Spleen (tissue), 11 donors: ENCODE measurements at regions not wholly inside any gene's neighbourhood (a gene's known extent, or its start where the extent isn't known, plus 50 kb on each side); places are given as distances from the start of the nearest gene placed in this dataset.

ENCODE experiments used
- DNase-seq: peaks from one replicate; pipeline ENCODE4 v3.0.0-alpha.2; 2020
- H3K27ac ChIP-seq, 8 donors: fragments of 200-600 bp; sonication (generic) in 7 of 8; 1 replicate in 4 of 8; 2 replicates in 4 of 8; pipeline versions ENCODE4 v1.5.0 to v1.8.0; 2016 to 2021; ENCODE audit warnings: inconsistent platforms in 4 of 8, mild to moderate bottlenecking in 4 of 8, moderate library complexity in 1 of 8
- H3K27me3 ChIP-seq, 7 donors: fragments of 200-600 bp; sonication (generic) in 6 of 7; replicated peaks in 1 of 7; 1 replicate in 4 of 7; 2 replicates in 3 of 7; pipeline versions ENCODE4 v1.5.0 to v1.8.0; 2016 to 2021; ENCODE audit warnings: inconsistent platforms in 3 of 7, mild to moderate bottlenecking in 1 of 7
- H3K36me3 ChIP-seq, 6 donors: fragments of 200-600 bp; sonication (generic) in 5 of 6; 1 replicate in 4 of 6; 2 replicates in 2 of 6; pipeline versions ENCODE4 v1.5.0 to v1.8.0; 2016 to 2021; ENCODE audit warnings: inconsistent platforms in 2 of 6
- H3K4me1 ChIP-seq, 6 donors: fragments of 200-600 bp; sonication (generic) in 5 of 6; 1 replicate in 3 of 6; 2 replicates in 3 of 6; pipeline versions ENCODE4 v1.5.0 to v1.8.0; 2016 to 2021; ENCODE audit warnings: inconsistent platforms in 3 of 6
- H3K4me3 ChIP-seq, 8 donors: fragments of 200-600 bp; sonication (generic) in 7 of 8; 1 replicate in 4 of 8; 2 replicates in 4 of 8; pipeline versions ENCODE4 v1.5.0 to v1.8.0; 2016 to 2021; ENCODE audit warnings: inconsistent platforms in 4 of 8, mild to moderate bottlenecking in 4 of 8, moderate library complexity in 2 of 8
- H3K9me3 ChIP-seq, 8 donors: fragments of 200-600 bp; sonication (generic) in 7 of 8; 1 replicate in 4 of 8; 2 replicates in 4 of 8; pipeline versions ENCODE4 v1.5.0 to v1.8.0; 2016 to 2021; ENCODE audit warnings: inconsistent platforms in 4 of 8
- POLR2A ChIP-seq, 3 donors: fragments of 450-650 bp; IDR thresholded peaks; one replicate each; pipeline ENCODE4 v1.5.1; 2017; ENCODE audit warnings: antibody characterized with exemption in 3 of 3, mild to moderate bottlenecking in 1 of 3
- POLR2AphosphoS5 ChIP-seq, 3 donors: sonication (generic); formaldehyde crosslinking; IDR thresholded peaks; one replicate each; pipeline ENCODE4 v1.5.1; 2017; ENCODE audit warnings: antibody characterized with exemption in 3 of 3
- WGBS, 5 donors: extraction: QIAGEN DNeasy Blood & Tissue Kit in 3 of 5; methylation state at CpG; one replicate each; pipeline versions ENCODE4 v1.1.5 to v1.1.7; 2013 to 2018; 5-methylcytosine and 5-hydroxymethylcytosine counted together
- intact Hi-C: fragments of 100-400 bp; cut with DNase I; formaldehyde crosslinking; loops from one replicate; pipeline ENCODE4 v1.15.0; 2023; ENCODE audit warnings: low total_unique reads
- TF ChIP-seq, protein P1 (sequence below), 11 experiments: fragments of 200-600 bp in 7 of 11; fragments of 450-650 bp in 4 of 11; sonication (generic) in 4 of 11; IDR thresholded peaks in 8 of 11; conservative IDR thresholded peaks in 3 of 11; 1 replicate in 7 of 11; 2 replicates in 4 of 11; pipeline versions ENCODE4 v1.4.0 to v1.8.0; 2016 to 2021; ENCODE audit warnings: antibody characterized with exemption in 11 of 11, inconsistent platforms in 4 of 11, mild to moderate bottlenecking in 1 of 11
- donor health status: healthy with polysubstance abuse.
- donor health status: DM: no; HTN: no; CAD: no; lungs with moderate emphysema.
- donor health status: DM: no; HTN: no; CAD: no.
- donor health status: Bipolar disorder and iron deficiency.
- donor health status: healthy.
- donor health status: DM: no; HTN: no; CAD: no.
- donor health status: DM: yes; HTN: yes; CAD: no.

DNA sequence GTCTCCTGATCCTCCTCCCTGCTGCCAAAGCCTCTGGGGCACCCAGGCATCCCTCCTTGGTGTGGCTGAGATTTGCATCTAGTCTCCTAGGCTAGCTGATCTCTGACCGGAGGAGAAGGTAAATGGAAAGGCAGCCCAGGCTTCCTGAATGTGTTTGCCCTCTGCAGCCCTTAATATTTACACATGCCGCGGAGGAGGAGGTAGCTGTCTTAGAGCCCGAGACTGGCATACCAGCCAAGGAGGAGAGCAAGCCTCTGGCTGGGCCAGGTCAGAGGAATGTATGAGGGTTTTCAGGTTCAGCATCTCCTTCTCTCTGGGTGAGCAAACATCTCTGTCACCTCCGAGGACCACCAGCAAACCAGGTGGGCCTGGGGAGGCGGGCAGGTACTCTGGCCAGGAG is 86.0 kb upstream of the GRIK3 start:
- WGBS, 5 donors, result 73 to 85% (median 79%) methylated on average over 6 of the region's 6 CpGs
- no peak overlapping the region for H3K27ac ChIP-seq
- no peak overlapping the region for H3K4me3 ChIP-seq
- peaks cover 0 to 11% (median 6%) of the 10 kb centered on the region in 8 donors for H3K9me3 ChIP-seq
- H3K27me3 ChIP-seq, result peaks cover 0 to 25% (median 0%) of the 10 kb centered on the region in 7 donors
- peak; percentile 24 for DNase-seq
- no peaks in the 10 kb centered on the region for H3K36me3 ChIP-seq
- H3K4me1 ChIP-seq, result no peaks in the 10 kb centered on the region
- TF ChIP-seq, protein P1, sequence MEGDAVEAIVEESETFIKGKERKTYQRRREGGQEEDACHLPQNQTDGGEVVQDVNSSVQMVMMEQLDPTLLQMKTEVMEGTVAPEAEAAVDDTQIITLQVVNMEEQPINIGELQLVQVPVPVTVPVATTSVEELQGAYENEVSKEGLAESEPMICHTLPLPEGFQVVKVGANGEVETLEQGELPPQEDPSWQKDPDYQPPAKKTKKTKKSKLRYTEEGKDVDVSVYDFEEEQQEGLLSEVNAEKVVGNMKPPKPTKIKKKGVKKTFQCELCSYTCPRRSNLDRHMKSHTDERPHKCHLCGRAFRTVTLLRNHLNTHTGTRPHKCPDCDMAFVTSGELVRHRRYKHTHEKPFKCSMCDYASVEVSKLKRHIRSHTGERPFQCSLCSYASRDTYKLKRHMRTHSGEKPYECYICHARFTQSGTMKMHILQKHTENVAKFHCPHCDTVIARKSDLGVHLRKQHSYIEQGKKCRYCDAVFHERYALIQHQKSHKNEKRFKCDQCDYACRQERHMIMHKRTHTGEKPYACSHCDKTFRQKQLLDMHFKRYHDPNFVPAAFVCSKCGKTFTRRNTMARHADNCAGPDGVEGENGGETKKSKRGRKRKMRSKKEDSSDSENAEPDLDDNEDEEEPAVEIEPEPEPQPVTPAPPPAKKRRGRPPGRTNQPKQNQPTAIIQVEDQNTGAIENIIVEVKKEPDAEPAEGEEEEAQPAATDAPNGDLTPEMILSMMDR (IDR thresholded peaks at IDR 0.05 in 8 of 11, conservative IDR thresholded peaks at IDR 0.05 in 3 of 11), result no peak
- TF ChIP-seq POLR2A (IDR thresholded peaks at IDR 0.05) (no peak), POLR2AphosphoS5 (IDR thresholded peaks at IDR 0.05) (no peak)
- intact Hi-C loops, result no loop called here

- peaks cover 0 to 11% (median 6%) of the 10 kb centered on the region in 8 donors for H3K9me3 ChIP-seq
- intact Hi-C loops, result no loop called here
- no peak for DNase-seq
- H3K27ac ChIP-seq, result no peak overlapping the region
- H3K36me3 ChIP-seq, result no peaks in the 10 kb centered on the region
- no peaks in the 10 kb centered on the region for H3K4me1 ChIP-seq
- H3K27me3 ChIP-seq, result peaks cover 0 to 44% (median 0%) of the 10 kb centered on the region in 7 donors
- TF ChIP-seq POLR2A (IDR thresholded peaks at IDR 0.05) (no peak), POLR2AphosphoS5 (IDR thresholded peaks at IDR 0.05) (no peak)
- TF ChIP-seq, protein P1 (IDR thresholded peaks at IDR 0.05 in 8 of 11, conservative IDR thresholded peaks at IDR 0.05 in 3 of 11), result no peak
- no peak overlapping the region for H3K4me3 ChIP-seq
- 60 to 69% (median 68%) methylated on average over 9 of the region's 9 CpGs for WGBS, 5 donors
These were observed 89.2 kb upstream of the GRIK3 start for GRCh38 chr1:37123276-37124115.

DNA sequence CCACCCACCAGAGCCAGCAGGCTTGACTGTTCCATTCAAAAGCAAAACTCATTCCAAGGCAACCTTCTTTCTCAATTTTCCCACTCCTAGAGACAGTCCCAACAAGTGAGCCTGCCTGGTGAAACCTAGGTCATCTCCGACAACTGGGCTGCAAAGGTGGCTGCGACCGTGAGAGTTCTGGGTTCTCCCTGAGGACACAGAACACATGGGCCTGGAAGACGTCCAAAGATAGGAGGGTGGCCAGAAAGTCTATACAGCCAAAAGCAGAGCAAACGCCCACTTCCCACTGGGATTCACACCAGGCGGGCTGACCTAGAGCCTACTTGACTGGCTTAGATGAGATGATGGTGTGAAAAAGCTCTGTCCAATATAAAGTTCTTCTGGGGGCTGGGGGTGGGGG is 90.2 kb upstream of the GRIK3 start:
- DNase-seq, result no peak
- WGBS, 5 donors, result 70 to 86% (median 82%) methylated on average over 6 of the region's 6 CpGs
- Histone ChIP-seq H3K4me1 (no peaks in the 10 kb centered on the region), H3K36me3 (no peaks in the 10 kb centered on the region), H3K9me3 (peaks cover 0 to 11% (median 6%) of the 10 kb centered on the region in 8 donors), H3K4me3 (no peak overlapping the region), H3K27me3 (peaks cover 0 to 41% (median 0%) of the 10 kb centered on the region in 7 donors), H3K27ac (no peak overlapping the region)
- intact Hi-C loops, result no loop called here
- TF ChIP-seq POLR2A (IDR thresholded peaks at IDR 0.05) (no peak), POLR2AphosphoS5 (IDR thresholded peaks at IDR 0.05) (no peak)
- TF ChIP-seq, protein P1 (IDR thresholded peaks at IDR 0.05 in 8 of 11, conservative IDR thresholded peaks at IDR 0.05 in 3 of 11), result no peak

GRCh38 chr1:37125295-37125694 is 91.0 kb upstream of the GRIK3 start:
- no peaks in the 10 kb centered on the region for H3K36me3 ChIP-seq
- no peak for DNase-seq
- WGBS, 5 donors, result 76 to 87% (median 79%) methylated on average over 3 of the region's 3 CpGs
- H3K4me1 ChIP-seq, result no peaks in the 10 kb centered on the region
- H3K27ac ChIP-seq, result no peak overlapping the region
- H3K4me3 ChIP-seq, result no peak overlapping the region
- H3K27me3 ChIP-seq, result peaks cover 0 to 41% (median 0%) of the 10 kb centered on the region in 7 donors
- intact Hi-C loops, result no loop called here
- TF ChIP-seq, protein P1 (IDR thresholded peaks at IDR 0.05 in 8 of 11, conservative IDR thresholded peaks at IDR 0.05 in 3 of 11), result no peak
- no peak for TF ChIP-seq POLR2AphosphoS5 (IDR thresholded peaks at IDR 0.05)
- TF ChIP-seq POLR2A (IDR thresholded peaks at IDR 0.05), result no peak
- peaks cover 0 to 11% (median 6%) of the 10 kb centered on the region in 8 donors for H3K9me3 ChIP-seq
